ENCODE measurements at regions not wholly inside any gene's neighbourhood (a gene's known extent, or its start where the extent isn't known, plus 50 kb on each side); places are given as distances from the start of the nearest gene placed in this dataset.

DNA sequence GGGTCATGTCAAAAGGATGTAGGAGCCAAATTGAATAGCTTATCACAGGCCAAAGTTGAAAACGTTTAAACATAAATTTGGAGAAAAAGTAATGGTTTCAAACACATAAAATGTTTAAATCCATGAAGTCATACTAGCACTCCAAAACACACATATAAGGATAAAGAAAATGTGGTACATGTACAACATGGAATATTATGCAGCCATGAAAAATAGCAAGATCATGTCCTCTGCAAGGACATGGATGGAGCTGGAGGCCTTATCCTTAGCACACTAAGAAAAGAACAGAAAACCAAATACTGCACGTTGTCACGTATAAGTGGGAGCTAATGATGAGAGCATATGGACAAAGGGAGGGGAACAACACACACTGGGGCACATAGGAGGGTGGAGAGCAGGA, 911.7 kb upstream of the PCDH20 start:
- TF ChIP-seq CTCF (IDR thresholded peaks at IDR 0.05; ENCODE audit: low read depth, low read length, missing control alignments): no peak
- no peak overlapping the region for H3K4me3 ChIP-seq (ENCODE audit: low read depth, low read length)
- DNase-seq (ENCODE audit: low read depth): no peak
- in situ Hi-C loops (cut with HindIII; ENCODE audit: low sequenced_read_pairs): no loop called here

GRCh38 chr13:62324842-62325241, 909.2 kb upstream of the PCDH20 start:
- no peak overlapping the region for H3K4me3 ChIP-seq (ENCODE audit: low read depth, low read length)
- in situ Hi-C loops (cut with HindIII; ENCODE audit: low sequenced_read_pairs): no loop called here
- no peak for TF ChIP-seq CTCF (IDR thresholded peaks at IDR 0.05; ENCODE audit: low read depth, low read length, missing control alignments)
- no peak for DNase-seq (ENCODE audit: low read depth)

DNA sequence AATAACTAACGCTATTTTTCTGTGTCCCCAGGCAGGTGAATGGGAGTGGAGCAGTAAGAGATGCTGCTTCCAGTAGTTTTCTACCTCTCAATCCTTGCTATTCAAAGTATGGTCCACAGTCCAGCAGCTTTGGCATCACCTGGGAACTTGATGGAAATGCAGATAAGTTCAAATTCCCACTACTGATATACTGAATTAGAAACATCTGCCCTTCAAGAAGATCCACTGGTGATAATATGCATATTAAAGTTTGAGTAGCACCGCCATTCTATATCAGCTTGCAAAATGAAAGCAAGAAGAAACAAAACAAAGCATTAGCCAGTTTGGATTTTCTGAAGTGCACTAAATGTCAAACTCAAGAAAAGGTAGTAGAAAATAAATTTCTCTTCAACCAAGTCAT, 906.2 kb upstream of the PCDH20 start:
- in situ Hi-C loops (cut with HindIII; ENCODE audit: low sequenced_read_pairs): no loop called here
- DNase-seq (ENCODE audit: low read depth): no peak
- no peak for TF ChIP-seq CTCF (IDR thresholded peaks at IDR 0.05; ENCODE audit: low read depth, low read length, missing control alignments)
- H3K4me3 ChIP-seq (ENCODE audit: low read depth, low read length): no peak overlapping the region

GRCh38 chr13:62321139-62321538, 905.5 kb upstream of the PCDH20 start:
- in situ Hi-C loops (cut with HindIII; ENCODE audit: low sequenced_read_pairs): no loop called here
- no peak for TF ChIP-seq CTCF (IDR thresholded peaks at IDR 0.05; ENCODE audit: low read depth, low read length, missing control alignments)
- no peak for DNase-seq (ENCODE audit: low read depth)
- no peak overlapping the region for H3K4me3 ChIP-seq (ENCODE audit: low read depth, low read length)

- in situ Hi-C loops (cut with HindIII; ENCODE audit: low sequenced_read_pairs): no loop called here
- peak; percentile 53 for DNase-seq (ENCODE audit: low read depth)
- peak; percentile 52 for TF ChIP-seq CTCF (IDR thresholded peaks at IDR 0.05; ENCODE audit: low read depth, low read length, missing control alignments)
- no peak overlapping the region for H3K4me3 ChIP-seq (ENCODE audit: low read depth, low read length)
Measured at GRCh38 chr13:62320129-62321108, 904.8 kb upstream of the PCDH20 start.

GRCh38 chr13:62309904-62310303, 894.3 kb upstream of the PCDH20 start:
- no peak overlapping the region for H3K4me3 ChIP-seq (ENCODE audit: low read depth, low read length)
- in situ Hi-C loops (cut with HindIII; ENCODE audit: low sequenced_read_pairs): no loop called here
- no peak for TF ChIP-seq CTCF (IDR thresholded peaks at IDR 0.05; ENCODE audit: low read depth, low read length, missing control alignments)
- DNase-seq (ENCODE audit: low read depth): no peak
